H1 (cell line): ENCODE measurements at regions not wholly inside any gene's neighbourhood (a gene's known extent, or its start where the extent isn't known, plus 50 kb on each side); places are given as distances from the start of the nearest gene placed in this dataset.

ENCODE experiments used
- CTCF ChIA-PET: fragments of 300-600 bp; sonication (Branson Sonifier 250); formaldehyde crosslinking; loops from one replicate; lab custom pipeline; 2021; ENCODE audit not compliant: partially characterized antibody; lab: Charles Lee
- POLR2A ChIA-PET: fragments of 300-600 bp; sonication (Branson Sonifier 250); formaldehyde crosslinking; loops from one replicate; lab custom pipeline; 2021; ENCODE audit warnings: inconsistent platforms; ENCODE audit not compliant: partially characterized antibody; lab: Charles Lee
- DNase-seq, 2 experiments: peaks; one replicate each; pipeline versions ENCODE4 v3.0.0 to v3.0.0-alpha.2; 2010 to 2022; ENCODE audit warnings: low spot score in 2 of 2, low read depth in 1 of 2, mixed read lengths in 1 of 2
- FAIRE-seq: peaks from 2 replicates; lab custom pipeline; 2011; peaks lifted over from hg19 to GRCh38; lab: Jason Lieb, UNC
- H2AFZ ChIP-seq: 2 replicates; pipeline ENCODE4 v1.8.1; 2012; ENCODE audit warnings: low read length, inconsistent platforms
- H2AK5ac ChIP-seq: 2 replicates; pipeline ENCODE4 v1.6.1; 2013; ENCODE audit warnings: low read depth, low read length
- H2BK120ac ChIP-seq: replicated peaks from 2 replicates; pipeline ENCODE3; 2013; ENCODE audit warnings: low read depth, low read length, inconsistent platforms
- H2BK12ac ChIP-seq: 2 replicates; pipeline ENCODE4 v1.6.1; 2013; ENCODE audit warnings: low read depth, low read length
- H2BK15ac ChIP-seq: 2 replicates; pipeline ENCODE4 v1.6.1; 2013; ENCODE audit warnings: low read length
- H2BK20ac ChIP-seq: 2 replicates; pipeline ENCODE4 v1.6.1; 2013; ENCODE audit warnings: low read length
- H2BK5ac ChIP-seq: 2 replicates; pipeline ENCODE4 v1.6.1; 2013; ENCODE audit warnings: low read depth, low read length
- H3K14ac ChIP-seq: 2 replicates; pipeline ENCODE4 v1.6.1; 2013; ENCODE audit warnings: inconsistent platforms; ENCODE audit not compliant: insufficient read length
- H3K18ac ChIP-seq: 2 replicates; pipeline ENCODE4 v1.6.1; 2013; ENCODE audit warnings: low read length; ENCODE audit errors: extremely low read depth
- H3K23ac ChIP-seq: 2 replicates; pipeline ENCODE4 v1.6.1; 2013; ENCODE audit warnings: inconsistent platforms; ENCODE audit not compliant: insufficient read length
- H3K23me2 ChIP-seq: 2 replicates; pipeline ENCODE4 v1.6.1; 2013; ENCODE audit warnings: low read depth, low read length
- H3K27ac ChIP-seq: 2 replicates; pipeline ENCODE4 v1.6.1; 2011; ENCODE audit warnings: low read depth, low read length, inconsistent platforms
- H3K27me3 ChIP-seq, 4 experiments: replicated peaks in 1 of 4; 1 replicate in 1 of 4; 2 replicates in 3 of 4; pipeline versions ENCODE4 v1.6.1 to v1.8.1; 2011 to 2013; ENCODE audit warnings: low read length in 3 of 4, mild to moderate bottlenecking in 3 of 4, inconsistent platforms in 2 of 4, mixed read lengths in 2 of 4, moderate library complexity in 1 of 4; ENCODE audit not compliant: control insufficient read depth in 3 of 4, insufficient read depth in 3 of 4; ENCODE audit errors: extremely low read depth in 1 of 4
- H3K36me3 ChIP-seq, 4 experiments: 2 replicates each; pipeline versions ENCODE4 v1.6.1 to v1.8.1; 2011 to 2013; ENCODE audit warnings: mild to moderate bottlenecking in 4 of 4, low read length in 3 of 4, moderate library complexity in 2 of 4, control low read depth in 1 of 4, inconsistent platforms in 1 of 4; ENCODE audit not compliant: insufficient read depth in 4 of 4, control insufficient read depth in 2 of 4
- H3K4ac ChIP-seq: replicated peaks from 2 replicates; pipeline ENCODE3; 2013; ENCODE audit warnings: low read length, low read depth, mixed read lengths, inconsistent platforms; ENCODE audit not compliant: insufficient read length
- H3K4me1 ChIP-seq, 4 experiments: replicated peaks in 1 of 4; 1 replicate in 1 of 4; 2 replicates in 3 of 4; pipeline versions ENCODE4 v1.6.1 to v1.8.1; 2011 to 2013; ENCODE audit warnings: low read length in 3 of 4, inconsistent platforms in 2 of 4, mixed read lengths in 1 of 4; ENCODE audit not compliant: insufficient read depth in 4 of 4, control insufficient read depth in 3 of 4
- H3K4me2 ChIP-seq, 2 experiments: 2 replicates each; pipeline versions ENCODE4 v1.6.1 to v1.8.1; 2011 to 2013; ENCODE audit warnings: low read depth in 2 of 2, low read length in 2 of 2, control low read depth in 1 of 2, inconsistent platforms in 1 of 2, mild to moderate bottlenecking in 1 of 2; ENCODE audit not compliant: insufficient read depth in 1 of 2
- H3K4me3 ChIP-seq, 4 experiments: fragments of 200-600, 300-600 bp in 1 of 4; sonication (generic), shearing (Covaris generic), sonication (Bioruptor Twin) in 1 of 4; 2 replicates each; pipeline versions ENCODE4 v1.5.1 to v1.8.1; 2011 to 2016; ENCODE audit warnings: low read length in 4 of 4, low read depth in 3 of 4, control low read depth in 2 of 4, inconsistent platforms in 2 of 4, mild to moderate bottlenecking in 2 of 4, mixed read lengths in 1 of 4, moderate library complexity in 1 of 4; ENCODE audit not compliant: insufficient read depth in 2 of 4; ENCODE audit errors: extremely low read depth in 1 of 4
- H3K56ac ChIP-seq: replicated peaks from 2 replicates; pipeline ENCODE3; 2013; ENCODE audit warnings: low read depth, mild to moderate bottlenecking, mixed read lengths, low read length, inconsistent platforms; ENCODE audit not compliant: insufficient read length
- H3K79me1 ChIP-seq: 2 replicates; pipeline ENCODE4 v1.6.1; 2013; ENCODE audit warnings: low read depth, low read length, control low read depth
- H3K79me2 ChIP-seq, 2 experiments: 2 replicates each; pipeline versions ENCODE4 v1.6.1 to v1.8.1; 2012 to 2013; ENCODE audit warnings: low read length in 2 of 2, mild to moderate bottlenecking in 2 of 2, inconsistent platforms in 1 of 2; ENCODE audit not compliant: insufficient read depth in 2 of 2, control insufficient read depth in 1 of 2
- H3K9ac ChIP-seq, 4 experiments: replicated peaks in 1 of 4; 1 replicate in 1 of 4; 2 replicates in 3 of 4; pipeline versions ENCODE4 v1.6.1 to v1.8.1; 2011 to 2013; ENCODE audit warnings: low read depth in 3 of 4, low read length in 3 of 4, control low read depth in 2 of 4, mild to moderate bottlenecking in 2 of 4, moderate library complexity in 2 of 4, inconsistent platforms in 1 of 4; ENCODE audit errors: extremely low read depth in 1 of 4
- H3K9me3 ChIP-seq, 2 experiments: 2 replicates each; pipeline versions ENCODE4 v1.6.1 to v1.8.1; 2012 to 2013; ENCODE audit warnings: mild to moderate bottlenecking in 2 of 2, moderate library complexity in 2 of 2, control low read depth in 1 of 2, inconsistent platforms in 1 of 2, low read depth in 1 of 2, low read length in 1 of 2, mixed read lengths in 1 of 2; ENCODE audit not compliant: insufficient read depth in 2 of 2
- H4K20me1 ChIP-seq, 2 experiments: replicated peaks in 1 of 2; 2 replicates each; pipeline versions ENCODE3 to v1.8.1; 2011 to 2013; ENCODE audit warnings: inconsistent platforms in 2 of 2, low read length in 2 of 2, mild to moderate bottlenecking in 1 of 2; ENCODE audit not compliant: insufficient read depth in 2 of 2, control insufficient read depth in 1 of 2
- H4K5ac ChIP-seq: 2 replicates; pipeline ENCODE4 v1.6.1; 2013; ENCODE audit warnings: low read length, low read depth, mixed read lengths, inconsistent platforms; ENCODE audit not compliant: insufficient read length
- H4K8ac ChIP-seq: 2 replicates; pipeline ENCODE4 v1.8.0; 2013; ENCODE audit warnings: mild to moderate bottlenecking, moderate library complexity, low read length, inconsistent platforms; ENCODE audit not compliant: insufficient read depth; ENCODE audit errors: extremely low read depth
- H4K91ac ChIP-seq: replicated peaks from 2 replicates; pipeline ENCODE3; 2013; ENCODE audit warnings: low read length, mixed read lengths, inconsistent platforms; ENCODE audit not compliant: insufficient read length
- BRCA1 ChIP-seq: IDR thresholded peaks from 2 replicates; pipeline ENCODE4 v1.6.1; 2012; ENCODE audit warnings: low read depth, low read length, improper control_type of control experiment
- CREB1 ChIP-seq: IDR thresholded peaks from 2 replicates; pipeline ENCODE4 v1.6.1; 2012; ENCODE audit warnings: inconsistent platforms
- EGR1 ChIP-seq: IDR thresholded peaks from 2 replicates; pipeline ENCODE4 v1.6.1; 2011; ENCODE audit warnings: low read depth, low read length, borderline replicate concordance
- JUN ChIP-seq: IDR thresholded peaks from 2 replicates; pipeline ENCODE4 v1.6.1; 2011; ENCODE audit warnings: low read depth, mild to moderate bottlenecking, improper control_type of control experiment, low read length
- KDM4A ChIP-seq: IDR thresholded peaks from one replicate; pipeline ENCODE4 v1.7.1; 2012; ENCODE audit warnings: low read depth, mild to moderate bottlenecking, moderate library complexity, low read length, inconsistent platforms; ENCODE audit not compliant: severe bottlenecking
- NRF1 ChIP-seq: IDR thresholded peaks from 2 replicates; pipeline ENCODE4 v1.6.1; 2011; ENCODE audit warnings: mild to moderate bottlenecking, low read depth, low read length, improper control_type of control experiment
- RAD21 ChIP-seq, 2 experiments: IDR thresholded peaks in 1 of 2; conservative IDR thresholded peaks in 1 of 2; 2 replicates each; pipeline ENCODE4 v1.6.1; 2011; ENCODE audit warnings: low read depth in 2 of 2, low read length in 2 of 2, improper control_type of control experiment in 1 of 2, inconsistent platforms in 1 of 2, mild to moderate bottlenecking in 1 of 2, moderate library complexity in 1 of 2
- RBBP5 ChIP-seq: IDR thresholded peaks from 2 replicates; pipeline ENCODE4 v1.7.1; 2012; ENCODE audit warnings: low read depth, mild to moderate bottlenecking, inconsistent platforms, low read length, moderate library complexity, borderline replicate concordance
- SAP30 ChIP-seq: fragments of 300-600 bp; sonication (generic); IDR thresholded peaks from 2 replicates; pipeline ENCODE4 v1.7.1; 2012; ENCODE audit warnings: low read length, moderate library complexity, mild to moderate bottlenecking, inconsistent platforms; ENCODE audit not compliant: insufficient read depth, insufficient replicate concordance
- SIRT6 ChIP-seq: IDR thresholded peaks from one replicate; pipeline ENCODE4 v1.7.1; 2012; ENCODE audit warnings: low read length, inconsistent platforms
- SP2 ChIP-seq: IDR thresholded peaks from 2 replicates; pipeline ENCODE4 v1.6.1; 2012; ENCODE audit warnings: mild to moderate bottlenecking, low read length, inconsistent platforms
- SRF ChIP-seq: IDR thresholded peaks from 2 replicates; pipeline ENCODE4 v1.6.1; 2011; ENCODE audit warnings: mild to moderate bottlenecking, low read depth, low read length, moderate library complexity
- TEAD4 ChIP-seq: IDR thresholded peaks from 2 replicates; pipeline ENCODE4 v1.6.1; 2012; ENCODE audit warnings: low read depth, low read length, inconsistent platforms, mixed read lengths
- WGBS, 2 experiments: shearing (Covaris generic) in 1 of 2; methylation state at CpG; one replicate each; pipeline versions ENCODE4 v1.1.6 to v1.1.7; 2013 to 2015; ENCODE audit warnings: low lambda C conversion rate in 2 of 2, mixed read lengths in 2 of 2, inconsistent platforms in 1 of 2, low coverage in 1 of 2, missing lambda C conversion rate in 1 of 2; ENCODE audit not compliant: insufficient replicate concordance in 2 of 2, insufficient coverage in 1 of 2, insufficient read length in 1 of 2; ENCODE audit errors: extremely low coverage in 1 of 2, missing lambda C conversion rate in 1 of 2; 5-methylcytosine and 5-hydroxymethylcytosine counted together
- TF ChIP-seq, protein P1 (sequence below): IDR thresholded peaks from 2 replicates; pipeline ENCODE4 v1.6.1; 2011; ENCODE audit warnings: low read depth, mild to moderate bottlenecking, low read length; ENCODE audit not compliant: insufficient read depth

GRCh38 chr3:132164469-132165092 is 129.8 kb upstream of the CPNE4 start:
- no peaks in the 10 kb centered on the region for H3K4me1 ChIP-seq
- no peak for FAIRE-seq
- DNase-seq = no peak
- TF ChIP-seq, protein P1, sequence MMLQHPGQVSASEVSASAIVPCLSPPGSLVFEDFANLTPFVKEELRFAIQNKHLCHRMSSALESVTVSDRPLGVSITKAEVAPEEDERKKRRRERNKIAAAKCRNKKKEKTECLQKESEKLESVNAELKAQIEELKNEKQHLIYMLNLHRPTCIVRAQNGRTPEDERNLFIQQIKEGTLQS = no peak
- TF ChIP-seq RAD21 (IDR thresholded peaks at IDR 0.05 in 1 of 2, conservative IDR thresholded peaks at IDR 0.05 in 1 of 2; ENCODE audit: low read depth in 2 of 2, low read length in 2 of 2) (no peak), NRF1 (no peak), EGR1 (no peak), BRCA1 (no peak), SP2 (no peak), SAP30 (no peak), JUN (no peak), TEAD4 (no peak), RBBP5 (no peak), KDM4A (no peak), SRF (no peak), CREB1 (no peak), SIRT6 (no peak)

More at GRCh38 chr3:132164469-132165092, 129.8 kb upstream of the CPNE4 start:
- H3K18ac ChIP-seq = no peak overlapping the region
- H2BK120ac ChIP-seq = no peak overlapping the region
- WGBS, 2 experiments = 80% methylated on average over 1 of the region's 1 CpG; no CpG with 5 or more reads in 1 of the 2 experiments
- no peaks in the 10 kb centered on the region for H3K79me1 ChIP-seq
- no peak overlapping the region for H2AFZ ChIP-seq
- no peak overlapping the region for H4K5ac ChIP-seq
- H2AK5ac ChIP-seq = no peak overlapping the region
- H2BK5ac ChIP-seq = no peak overlapping the region
- H2BK15ac ChIP-seq = no peak overlapping the region
- no peak overlapping the region for H3K23ac ChIP-seq
- H3K56ac ChIP-seq = no peak overlapping the region
- H2BK12ac ChIP-seq = no peak overlapping the region
- no peak overlapping the region for H3K9ac ChIP-seq
- H2BK20ac ChIP-seq = no peak overlapping the region
- ChIA-PET POLR2A (no interaction called here), CTCF (interaction anchor here (1.3 to 1.5 kb wide), 3 partner anchors 46 to 369 kb away, joined by 3 to 7 read pairs (median 4); no protein-coding TSS in a partner anchor)
- H3K23me2 ChIP-seq = peaks cover 2% of the 10 kb centered on the region; the same call in 1 of the 2 replicates
- H3K27ac ChIP-seq = no peak overlapping the region
- H3K4ac ChIP-seq = no peak overlapping the region
- no peak overlapping the region for H4K91ac ChIP-seq
- H3K4me2 ChIP-seq = no peak overlapping the region
- no peaks in the 10 kb centered on the region for H3K27me3 ChIP-seq
- H3K36me3 ChIP-seq = no peaks in the 10 kb centered on the region
- no peaks in the 10 kb centered on the region for H3K79me2 ChIP-seq
- H3K14ac ChIP-seq = no peak overlapping the region
- H4K20me1 ChIP-seq = no peaks in the 10 kb centered on the region
- H4K8ac ChIP-seq = no peak overlapping the region
- no peak overlapping the region for H3K4me3 ChIP-seq
- H3K9me3 ChIP-seq = no peaks in the 10 kb centered on the region; a peak in 1 of 4 replicates
